OCI-LY1 (cell line): ENCODE measurements at regions not wholly inside any gene's neighbourhood (a gene's known extent, or its start where the extent isn't known, plus 50 kb on each side); places are given as distances from the start of the nearest gene placed in this dataset.

Source experiments
- H2AFZ ChIP-seq: fragments of 200-600 bp; sonication (generic), shearing (Covaris generic); 2 replicates; pipeline ENCODE4 v1.6.0; 2014; ENCODE audit warnings: antibody characterized with exemption, mild to moderate bottlenecking, low read length
- H3F3A ChIP-seq: fragments of 200-600 bp; sonication (generic), shearing (Covaris generic); 2 replicates; pipeline ENCODE4 v1.6.0; 2014; ENCODE audit warnings: mild to moderate bottlenecking, antibody characterized with exemption, low read length, moderate library complexity; ENCODE audit not compliant: insufficient read depth
- H3K27ac ChIP-seq: fragments of 200-600 bp; sonication (generic); 2 replicates; pipeline ENCODE4 v1.5.1; 2014; ENCODE audit warnings: low read length, mixed run types, mild to moderate bottlenecking, low read depth; ENCODE audit not compliant: poor library complexity, severe bottlenecking
- H3K27me3 ChIP-seq: fragments of 200-600 bp; sonication (generic); 2 replicates; pipeline ENCODE4 v1.6.0; 2014; ENCODE audit warnings: antibody characterized with exemption, mild to moderate bottlenecking, low read length, moderate library complexity; ENCODE audit not compliant: insufficient read depth
- H3K36me3 ChIP-seq: fragments of 200-600 bp; sonication (generic); 2 replicates; pipeline ENCODE4 v1.6.1; 2014; ENCODE audit warnings: mild to moderate bottlenecking, antibody characterized with exemption, low read length, moderate library complexity, mixed read lengths; ENCODE audit not compliant: insufficient read depth
- H3K4me1 ChIP-seq: fragments of 200-600 bp; sonication (generic); 2 replicates; pipeline ENCODE4 v1.5.1; 2014; ENCODE audit warnings: mild to moderate bottlenecking, low read length, moderate library complexity; ENCODE audit not compliant: insufficient read depth, severe bottlenecking
- H3K4me2 ChIP-seq: fragments of 200-600 bp; sonication (generic), shearing (Covaris generic); 2 replicates; pipeline ENCODE4 v1.6.1; 2014; ENCODE audit warnings: low read length
- H3K4me3 ChIP-seq: fragments of 200-600 bp; sonication (generic); 2 replicates; pipeline ENCODE4 v1.5.1; 2014; ENCODE audit warnings: low read length, low read depth, mild to moderate bottlenecking, mixed read lengths; ENCODE audit not compliant: poor library complexity, severe bottlenecking
- H3K79me2 ChIP-seq: fragments of 200-600 bp; shearing (Covaris generic); 2 replicates; pipeline ENCODE4 v1.6.1; 2016; ENCODE audit warnings: mixed run types, low read length, mixed read lengths; ENCODE audit not compliant: insufficient read depth
- H3K9ac ChIP-seq: fragments of 200-600 bp; sonication (generic), shearing (Covaris generic); 2 replicates; pipeline ENCODE4 v1.6.1; 2014; ENCODE audit warnings: mild to moderate bottlenecking, low read length, mixed read lengths
- H3K9me2 ChIP-seq: fragments of 200-600 bp; sonication (generic), shearing (Covaris generic); 2 replicates; pipeline ENCODE4 v1.6.1; 2014; ENCODE audit warnings: low read depth, mild to moderate bottlenecking, low read length, mixed read lengths
- H3K9me3 ChIP-seq: fragments of 200-600 bp; shearing (Covaris generic); 2 replicates; pipeline ENCODE4 v1.6.1; 2014; ENCODE audit warnings: low read length, mixed read lengths
- H4K20me1 ChIP-seq: fragments of 200-600 bp; sonication (generic), shearing (Covaris generic); 2 replicates; pipeline ENCODE4 v1.6.0; 2016; ENCODE audit warnings: mild to moderate bottlenecking, low read length; ENCODE audit not compliant: insufficient read depth
- CTCF ChIP-seq: fragments of 200-600 bp; sonication (generic), shearing (Covaris generic); IDR thresholded peaks from 2 replicates; pipeline ENCODE4 v1.5.1; 2017; ENCODE audit warnings: mild to moderate bottlenecking, antibody characterized with exemption, low read length, moderate library complexity, mixed read lengths
- EZH2 ChIP-seq: fragments of 200-600 bp; sonication (generic), shearing (Covaris generic); IDR thresholded peaks from 2 replicates; pipeline ENCODE4 v1.8.0; 2017; ENCODE audit warnings: borderline replicate concordance, mixed run types, mild to moderate bottlenecking, antibody characterized with exemption, low read length, moderate library complexity, mixed read lengths

- no peaks in the 10 kb centered on the region for H4K20me1 ChIP-seq
- no peaks in the 10 kb centered on the region for H3K36me3 ChIP-seq
- H3K27ac ChIP-seq, result no peak overlapping the region
- no peak for TF ChIP-seq EZH2
- TF ChIP-seq CTCF, result no peak
- H3F3A ChIP-seq, result no peaks in the 10 kb centered on the region
- H3K9ac ChIP-seq, result no peak overlapping the region
- no peaks in the 10 kb centered on the region for H3K79me2 ChIP-seq
- H3K4me3 ChIP-seq, result no peak overlapping the region
- H3K9me3 ChIP-seq, result no peaks in the 10 kb centered on the region
- no peaks in the 10 kb centered on the region for H3K4me1 ChIP-seq
- no peaks in the 10 kb centered on the region for H3K9me2 ChIP-seq
- no peaks in the 10 kb centered on the region for H3K27me3 ChIP-seq
- H2AFZ ChIP-seq, result no peak overlapping the region
- no peak overlapping the region for H3K4me2 ChIP-seq
Measured at GRCh38 chr2:155844461-155844860, 488.1 kb downstream of the NR4A2 start.

- no peak for TF ChIP-seq EZH2
- no peak for TF ChIP-seq CTCF
- H3K27me3 ChIP-seq, result no peaks in the 10 kb centered on the region
- no peak overlapping the region for H3K4me3 ChIP-seq
- no peak overlapping the region for H3K9ac ChIP-seq
- no peaks in the 10 kb centered on the region for H3F3A ChIP-seq
- H3K4me2 ChIP-seq, result no peak overlapping the region
- no peaks in the 10 kb centered on the region for H3K9me2 ChIP-seq
- H2AFZ ChIP-seq, result no peak overlapping the region
- no peaks in the 10 kb centered on the region for H3K9me3 ChIP-seq
- no peaks in the 10 kb centered on the region for H4K20me1 ChIP-seq
- H3K36me3 ChIP-seq, result no peaks in the 10 kb centered on the region
- H3K79me2 ChIP-seq, result no peaks in the 10 kb centered on the region
- H3K4me1 ChIP-seq, result no peaks in the 10 kb centered on the region
- no peak overlapping the region for H3K27ac ChIP-seq
Measured at GRCh38 chr2:155842103-155842502, 490.4 kb downstream of the NR4A2 start.

- H3K27me3 ChIP-seq, result no peaks in the 10 kb centered on the region
- no peaks in the 10 kb centered on the region for H3F3A ChIP-seq
- no peak overlapping the region for H2AFZ ChIP-seq
- H3K36me3 ChIP-seq, result no peaks in the 10 kb centered on the region
- no peaks in the 10 kb centered on the region for H3K9me3 ChIP-seq
- H3K9ac ChIP-seq, result no peak overlapping the region
- no peaks in the 10 kb centered on the region for H3K79me2 ChIP-seq
- H4K20me1 ChIP-seq, result no peaks in the 10 kb centered on the region
- no peak overlapping the region for H3K27ac ChIP-seq
- H3K4me1 ChIP-seq, result no peaks in the 10 kb centered on the region
- H3K4me3 ChIP-seq, result no peak overlapping the region
- no peak overlapping the region for H3K4me2 ChIP-seq
- no peaks in the 10 kb centered on the region for H3K9me2 ChIP-seq
- no peak for TF ChIP-seq CTCF
- TF ChIP-seq EZH2, result no peak
Measured at GRCh38 chr2:155841442-155841841, 491.1 kb downstream of the NR4A2 start.
